HepG2 (cell line): ENCODE measurements at regions not wholly inside any gene's neighbourhood (a gene's known extent, or its start where the extent isn't known, plus 50 kb on each side); places are given as distances from the start of the nearest gene placed in this dataset.

Experiments used
- ATAC-seq: fragments of 200-7000 bp; cut with Tn5 transposase; 3 replicates; pipeline ENCODE4 v1.9.1; 2020; ENCODE audit warnings: mild to moderate bottlenecking, moderate library complexity
- BruUV-seq: library from RNA; stranded (reverse); fragments of 400-500 nt; replicated peaks from 2 replicates; lab custom pipeline; 2021; lab: Mats Ljungman, UMichigan
- CTCF ChIA-PET: fragments of 300-600 bp; formaldehyde crosslinking; extraction: SDS; loops from one replicate; lab custom pipeline; 2021; ENCODE audit warnings: low total read pairs, inconsistent platforms, low intra/inter-chr PET ratio; lab: Yijun Ruan, JAX
- POLR2A ChIA-PET: fragments of 350-600 bp; sonication (Branson Sonifier 250); formaldehyde crosslinking; loops from one replicate; lab custom pipeline; 2020; ENCODE audit warnings: antibody characterized with exemption, inconsistent platforms; lab: Yijun Ruan, JAX
- DNase-seq: peaks from one replicate; pipeline ENCODE4 v3.0.0-alpha.2; 2015; ENCODE audit warnings: low spot score
- FAIRE-seq: peaks from 3 replicates; lab custom pipeline; 2011; peaks lifted over from hg19 to GRCh38; lab: Jason Lieb, UNC
- H2AFZ ChIP-seq: one replicate; pipeline ENCODE4 v1.6.1; 2011; ENCODE audit warnings: low read length, inconsistent platforms
- H3K27ac ChIP-seq: fragments of 300-600 bp; 3 replicates; pipeline ENCODE4 v1.8.0; 2011; ENCODE audit warnings: mixed run types, mild to moderate bottlenecking, mixed read lengths, low read length, inconsistent platforms; ENCODE audit not compliant: insufficient read depth; ENCODE audit errors: extremely low read length
- H3K27me3 ChIP-seq, 2 experiments: fragments of 200-600 bp in 1 of 2; 2 replicates in 1 of 2; 3 replicates in 1 of 2; pipeline versions ENCODE4 v1.6.0 to v1.8.0; 2011; ENCODE audit warnings: low read length in 2 of 2, mild to moderate bottlenecking in 2 of 2, moderate library complexity in 2 of 2, inconsistent platforms in 1 of 2; ENCODE audit not compliant: insufficient read depth in 2 of 2, control insufficient read depth in 1 of 2
- H3K36me3 ChIP-seq, 2 experiments: fragments of 200-600 bp in 1 of 2; replicated peaks in 1 of 2; 2 replicates in 1 of 2; 3 replicates in 1 of 2; pipeline versions ENCODE4 v1.5.1 to v1.8.0; 2011; ENCODE audit warnings: low read length in 2 of 2, inconsistent platforms in 1 of 2; ENCODE audit not compliant: insufficient read depth in 2 of 2, control insufficient read depth in 1 of 2
- H3K4me1 ChIP-seq: 2 replicates; pipeline ENCODE4 v1.5.1; 2012; ENCODE audit warnings: low read length, inconsistent platforms; ENCODE audit not compliant: insufficient read depth
- H3K4me2 ChIP-seq: 2 replicates; pipeline ENCODE4 v1.6.0; 2011; ENCODE audit warnings: low read depth, low read length, inconsistent platforms
- H3K4me3 ChIP-seq, 3 experiments: fragments of 200-600 bp in 1 of 3; sonication (generic), shearing (Covaris generic) in 1 of 3; replicated peaks in 1 of 3; 2 replicates each; pipeline ENCODE4 v1.5.1; 2011 to 2016; ENCODE audit warnings: low read length in 3 of 3, inconsistent platforms in 2 of 3, low read depth in 2 of 3, mild to moderate bottlenecking in 2 of 3, control low read depth in 1 of 3, mixed read lengths in 1 of 3; ENCODE audit not compliant: insufficient read depth in 1 of 3
- H3K79me2 ChIP-seq: one replicate; pipeline ENCODE4 v1.6.1; 2011; ENCODE audit warnings: low read length, inconsistent platforms; ENCODE audit not compliant: insufficient read depth
- H3K9ac ChIP-seq: 2 replicates; pipeline ENCODE4 v1.6.0; 2011; ENCODE audit warnings: mild to moderate bottlenecking, low read depth, low read length, inconsistent platforms; ENCODE audit not compliant: insufficient read depth
- H3K9me3 ChIP-seq: 2 replicates; pipeline ENCODE4 v1.5.1; 2012; ENCODE audit warnings: mild to moderate bottlenecking, low read length
- H4K20me1 ChIP-seq: 2 replicates; pipeline ENCODE4 v1.6.0; 2011; ENCODE audit warnings: inconsistent platforms, mild to moderate bottlenecking, low read length, moderate library complexity; ENCODE audit not compliant: insufficient read depth
- BRF2 ChIP-seq: sonication (generic); formaldehyde crosslinking; IDR thresholded peaks from 2 replicates; pipeline ENCODE4 v1.8.1; 2022; ENCODE audit warnings: mild to moderate bottlenecking, missing genetic modification reagents
- GABPA ChIP-seq, 2 experiments: IDR thresholded peaks; 2 replicates each; pipeline ENCODE4 v1.6.1; 2011 to 2016; ENCODE audit warnings: low read depth in 2 of 2, low read length in 1 of 2, missing biosample characterization in 1 of 2, missing genetic modification characterization in 1 of 2
- HES4 ChIP-seq: sonication (generic); formaldehyde crosslinking; IDR thresholded peaks from 2 replicates; pipeline ENCODE4 v1.9.0; 2021; ENCODE audit warnings: mild to moderate bottlenecking, missing genetic modification reagents, borderline replicate concordance
- HNF1A ChIP-seq, 2 experiments: sonication (generic) in 1 of 2; formaldehyde crosslinking in 1 of 2; IDR thresholded peaks; 2 replicates each; pipeline versions ENCODE4 v1.4.0 to v1.6.1; 2016 to 2020; ENCODE audit warnings: borderline replicate concordance in 1 of 2, low read depth in 1 of 2, mild to moderate bottlenecking in 1 of 2, missing genetic modification reagents in 1 of 2
- NFKB2 ChIP-seq: sonication (generic); formaldehyde crosslinking; IDR thresholded peaks from 2 replicates; pipeline ENCODE4 v1.4.0; 2020; ENCODE audit warnings: missing genetic modification reagents, borderline replicate concordance
- NR1H2 ChIP-seq: sonication (generic); formaldehyde crosslinking; IDR thresholded peaks from 2 replicates; pipeline ENCODE4 v1.8.1; 2022; ENCODE audit warnings: low read depth, missing genetic modification reagents, borderline replicate concordance
- ZNF264 ChIP-seq: sonication (generic); formaldehyde crosslinking; IDR thresholded peaks from 2 replicates; pipeline ENCODE4 v1.4.0; 2020; ENCODE audit warnings: missing genetic modification reagents
- ZNF782 ChIP-seq: sonication (generic); formaldehyde crosslinking; IDR thresholded peaks from 2 replicates; pipeline ENCODE4 v1.4.0; 2020; ENCODE audit warnings: missing genetic modification reagents, mild to moderate bottlenecking, borderline replicate concordance
- WGBS: methylation state at CpG from one replicate; pipeline ENCODE4 v1.1.6; 2017; ENCODE audit warnings: low lambda C conversion rate; 5-methylcytosine and 5-hydroxymethylcytosine counted together
- in situ Hi-C: cut with HindIII; loops from 2 replicates; pipeline ENCODE4 v1.10.0; 2017; ENCODE audit warnings: low pct_unique_long_range_greater_than_20kb; ENCODE audit not compliant: extremely low pct_ligation_motif_present
- intact Hi-C: fragments of 100-400 bp; cut with micrococcal nuclease; formaldehyde crosslinking; loops from one replicate; pipeline ENCODE4 v1.10.0; 2022; ENCODE audit not compliant: unreplicated experiment
- TF ChIP-seq, protein P1 (sequence below): sonication (generic); formaldehyde crosslinking; IDR thresholded peaks from 2 replicates; pipeline ENCODE4 v1.4.0; 2020; ENCODE audit warnings: missing genetic modification reagents

- H3K27ac ChIP-seq, result no peak overlapping the region
- H4K20me1 ChIP-seq, result no peaks in the 10 kb centered on the region
- CTCF ChIA-PET, result no interaction called here
- no peak overlapping the region for H3K4me3 ChIP-seq
- peaks cover 27% of the 10 kb centered on the region; the same call in 1 of the 2 replicates for H3K9me3 ChIP-seq
- ATAC-seq (no peak), FAIRE-seq (no peak), DNase-seq (no peak)
- in situ Hi-C loops, result no loop called here
- no peak overlapping the region for H2AFZ ChIP-seq
- no peaks in the 10 kb centered on the region for H3K27me3 ChIP-seq
- intact Hi-C loops, result no loop called here
- H3K36me3 ChIP-seq, result no peaks in the 10 kb centered on the region
- TF ChIP-seq HES4 (no peak), NR1H2 (CRISPR knock-in tag) (no peak), ZNF782 (CRISPR knock-in tag) (no peak), ZNF264 (CRISPR knock-in tag) (no peak), BRF2 (CRISPR knock-in tag) (no peak), HNF1A (IDR thresholded peaks at IDR 0.05; ENCODE audit: low read depth) (no peak), HNF1A (CRISPR knock-in tag; IDR thresholded peaks at IDR 0.05; ENCODE audit: borderline replicate concordance) (no peak), GABPA (IDR thresholded peaks at IDR 0.05; ENCODE audit: low read depth, low read length) (no peak), GABPA (CRISPR knock-in tag; IDR thresholded peaks at IDR 0.05; ENCODE audit: low read depth) (no peak), NFKB2 (no peak)
- TF ChIP-seq, protein P1, sequence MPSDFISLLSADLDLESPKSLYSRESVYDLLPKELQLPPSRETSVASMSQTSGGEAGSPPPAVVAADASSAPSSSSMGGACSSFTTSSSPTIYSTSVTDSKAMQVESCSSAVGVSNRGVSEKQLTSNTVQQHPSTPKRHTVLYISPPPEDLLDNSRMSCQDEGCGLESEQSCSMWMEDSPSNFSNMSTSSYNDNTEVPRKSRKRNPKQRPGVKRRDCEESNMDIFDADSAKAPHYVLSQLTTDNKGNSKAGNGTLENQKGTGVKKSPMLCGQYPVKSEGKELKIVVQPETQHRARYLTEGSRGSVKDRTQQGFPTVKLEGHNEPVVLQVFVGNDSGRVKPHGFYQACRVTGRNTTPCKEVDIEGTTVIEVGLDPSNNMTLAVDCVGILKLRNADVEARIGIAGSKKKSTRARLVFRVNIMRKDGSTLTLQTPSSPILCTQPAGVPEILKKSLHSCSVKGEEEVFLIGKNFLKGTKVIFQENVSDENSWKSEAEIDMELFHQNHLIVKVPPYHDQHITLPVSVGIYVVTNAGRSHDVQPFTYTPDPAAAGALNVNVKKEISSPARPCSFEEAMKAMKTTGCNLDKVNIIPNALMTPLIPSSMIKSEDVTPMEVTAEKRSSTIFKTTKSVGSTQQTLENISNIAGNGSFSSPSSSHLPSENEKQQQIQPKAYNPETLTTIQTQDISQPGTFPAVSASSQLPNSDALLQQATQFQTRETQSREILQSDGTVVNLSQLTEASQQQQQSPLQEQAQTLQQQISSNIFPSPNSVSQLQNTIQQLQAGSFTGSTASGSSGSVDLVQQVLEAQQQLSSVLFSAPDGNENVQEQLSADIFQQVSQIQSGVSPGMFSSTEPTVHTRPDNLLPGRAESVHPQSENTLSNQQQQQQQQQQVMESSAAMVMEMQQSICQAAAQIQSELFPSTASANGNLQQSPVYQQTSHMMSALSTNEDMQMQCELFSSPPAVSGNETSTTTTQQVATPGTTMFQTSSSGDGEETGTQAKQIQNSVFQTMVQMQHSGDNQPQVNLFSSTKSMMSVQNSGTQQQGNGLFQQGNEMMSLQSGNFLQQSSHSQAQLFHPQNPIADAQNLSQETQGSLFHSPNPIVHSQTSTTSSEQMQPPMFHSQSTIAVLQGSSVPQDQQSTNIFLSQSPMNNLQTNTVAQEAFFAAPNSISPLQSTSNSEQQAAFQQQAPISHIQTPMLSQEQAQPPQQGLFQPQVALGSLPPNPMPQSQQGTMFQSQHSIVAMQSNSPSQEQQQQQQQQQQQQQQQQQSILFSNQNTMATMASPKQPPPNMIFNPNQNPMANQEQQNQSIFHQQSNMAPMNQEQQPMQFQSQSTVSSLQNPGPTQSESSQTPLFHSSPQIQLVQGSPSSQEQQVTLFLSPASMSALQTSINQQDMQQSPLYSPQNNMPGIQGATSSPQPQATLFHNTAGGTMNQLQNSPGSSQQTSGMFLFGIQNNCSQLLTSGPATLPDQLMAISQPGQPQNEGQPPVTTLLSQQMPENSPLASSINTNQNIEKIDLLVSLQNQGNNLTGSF, result no peak
- TF ChIP-seq, all 625 proteins: peak for 0
- Histone ChIP-seq H3K9ac (no peak overlapping the region), H3K4me1 (no peaks in the 10 kb centered on the region), H3K4me2 (no peak overlapping the region), H3K79me2 (no peaks in the 10 kb centered on the region)
- 43% methylated on average over 2 of the region's 2 CpGs for WGBS
- no TSS peak for BruUV-seq
- POLR2A ChIA-PET, result no interaction called here
Observed at GRCh38 chr2:150126839-150127238, 360.6 kb downstream of the RND3 start.
